ENCODE measurements at regions not wholly inside any gene's neighbourhood (a gene's known extent, or its start where the extent isn't known, plus 50 kb on each side); places are given as distances from the start of the nearest gene placed in this dataset.

DNA sequence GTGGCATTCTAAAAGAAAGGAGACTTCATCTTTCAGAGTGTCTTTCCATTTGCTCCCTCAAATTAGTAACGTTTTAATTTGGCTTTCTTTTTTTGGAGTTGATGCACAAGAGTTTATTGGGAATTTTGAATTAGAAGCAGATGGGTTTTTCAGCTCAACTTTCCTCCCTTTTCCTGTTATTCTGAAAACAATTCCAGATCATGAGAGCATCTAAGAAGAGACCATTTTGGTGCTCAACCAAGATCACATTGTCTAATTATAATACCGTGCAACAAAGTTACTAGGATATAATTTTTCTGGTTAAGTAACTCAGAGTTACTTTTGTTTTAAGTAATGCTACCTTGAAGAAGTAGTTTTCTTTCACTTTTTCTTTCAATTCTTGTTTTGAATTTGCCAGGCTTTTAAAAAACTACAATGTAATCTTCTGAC, 396.6 kb upstream of the KLF6 start:
- TF ChIP-seq TAF1 (IDR thresholded peaks at IDR 0.05; ENCODE audit: low read depth) (no peak), CEBPB (IDR thresholded peaks at IDR 0.05) (no peak), EP300 (IDR thresholded peaks at IDR 0.05; ENCODE audit: borderline replicate concordance) (no peak), FOXM1 (IDR thresholded peaks at IDR 0.05; ENCODE audit: borderline replicate concordance, low read depth) (no peak), ZBTB7A (IDR thresholded peaks at IDR 0.05; ENCODE audit: low read depth) (no peak)
- TF ChIP-seq, protein P1, sequence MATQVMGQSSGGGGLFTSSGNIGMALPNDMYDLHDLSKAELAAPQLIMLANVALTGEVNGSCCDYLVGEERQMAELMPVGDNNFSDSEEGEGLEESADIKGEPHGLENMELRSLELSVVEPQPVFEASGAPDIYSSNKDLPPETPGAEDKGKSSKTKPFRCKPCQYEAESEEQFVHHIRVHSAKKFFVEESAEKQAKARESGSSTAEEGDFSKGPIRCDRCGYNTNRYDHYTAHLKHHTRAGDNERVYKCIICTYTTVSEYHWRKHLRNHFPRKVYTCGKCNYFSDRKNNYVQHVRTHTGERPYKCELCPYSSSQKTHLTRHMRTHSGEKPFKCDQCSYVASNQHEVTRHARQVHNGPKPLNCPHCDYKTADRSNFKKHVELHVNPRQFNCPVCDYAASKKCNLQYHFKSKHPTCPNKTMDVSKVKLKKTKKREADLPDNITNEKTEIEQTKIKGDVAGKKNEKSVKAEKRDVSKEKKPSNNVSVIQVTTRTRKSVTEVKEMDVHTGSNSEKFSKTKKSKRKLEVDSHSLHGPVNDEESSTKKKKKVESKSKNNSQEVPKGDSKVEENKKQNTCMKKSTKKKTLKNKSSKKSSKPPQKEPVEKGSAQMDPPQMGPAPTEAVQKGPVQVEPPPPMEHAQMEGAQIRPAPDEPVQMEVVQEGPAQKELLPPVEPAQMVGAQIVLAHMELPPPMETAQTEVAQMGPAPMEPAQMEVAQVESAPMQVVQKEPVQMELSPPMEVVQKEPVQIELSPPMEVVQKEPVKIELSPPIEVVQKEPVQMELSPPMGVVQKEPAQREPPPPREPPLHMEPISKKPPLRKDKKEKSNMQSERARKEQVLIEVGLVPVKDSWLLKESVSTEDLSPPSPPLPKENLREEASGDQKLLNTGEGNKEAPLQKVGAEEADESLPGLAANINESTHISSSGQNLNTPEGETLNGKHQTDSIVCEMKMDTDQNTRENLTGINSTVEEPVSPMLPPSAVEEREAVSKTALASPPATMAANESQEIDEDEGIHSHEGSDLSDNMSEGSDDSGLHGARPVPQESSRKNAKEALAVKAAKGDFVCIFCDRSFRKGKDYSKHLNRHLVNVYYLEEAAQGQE (IDR thresholded peaks at IDR 0.05; ENCODE audit: low read depth) = no peak

Data from Ishikawa (cell line).